Astrocyte (in vitro differentiated cells and primary cell): ENCODE measurements at regions not wholly inside any gene's neighbourhood (a gene's known extent, or its start where the extent isn't known, plus 50 kb on each side); places are given as distances from the start of the nearest gene placed in this dataset.

Experiments used
- CTCF ChIP-seq: IDR thresholded peaks from 2 replicates; pipeline ENCODE4 v1.5.1; 2011; ENCODE audit warnings: low read depth, mild to moderate bottlenecking, inconsistent platforms, low read length, moderate library complexity; ENCODE audit not compliant: insufficient read depth
- EZH2 ChIP-seq: IDR thresholded peaks from 2 replicates; pipeline ENCODE4 v1.6.1; 2012; ENCODE audit warnings: mild to moderate bottlenecking, low read length, inconsistent platforms; ENCODE audit not compliant: insufficient read depth

- TF ChIP-seq EZH2 = no peak
- no peak for TF ChIP-seq CTCF
Measured at GRCh38 chr12:107332743-107333142, 239.4 kb upstream of the CRY1 start.
